ENCODE measurements at regions not wholly inside any gene's neighbourhood (a gene's known extent, or its start where the extent isn't known, plus 50 kb on each side); places are given as distances from the start of the nearest gene placed in this dataset.

DNA sequence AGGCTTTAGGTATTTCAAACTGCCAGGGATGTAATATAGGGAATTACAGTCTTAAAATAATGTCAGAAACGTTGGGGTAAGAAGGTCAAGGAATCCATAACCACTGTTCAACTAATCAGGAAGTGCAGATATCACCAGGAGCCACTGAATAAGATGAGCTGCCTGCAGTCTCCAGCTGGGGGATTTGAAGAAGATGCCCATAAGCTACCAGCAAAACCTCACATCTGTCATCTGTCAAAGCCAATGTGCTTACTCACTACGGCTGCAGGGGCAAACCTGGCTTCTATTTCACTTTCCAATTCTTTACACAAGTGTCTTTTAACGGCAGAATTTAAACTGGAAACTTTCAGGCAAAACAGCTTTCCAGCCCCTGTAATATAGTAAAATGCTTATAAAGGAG is 1410.1 kb upstream of the ATXN8OS start:
- H3K4me2 ChIP-seq (ENCODE audit: control insufficient read depth, insufficient read depth), result no peak overlapping the region
- H2AFZ ChIP-seq (ENCODE audit: control insufficient read depth, low read depth, low read length), result no peak overlapping the region
- no peaks in the 10 kb centered on the region for H4K20me1 ChIP-seq (ENCODE audit: control insufficient read depth, insufficient read depth)
- intact Hi-C loops (cut with micrococcal nuclease; ENCODE audit: unreplicated experiment), result no loop called here
- ChIA-PET CTCF (interaction anchor here (0.6 kb wide), 1 partner anchor 224 kb away, joined by 3 read pairs; no protein-coding TSS in a partner anchor), POLR2A (no interaction called here), RAD21 (ENCODE audit: unreplicated experiment) (no interaction called here), SMC1A (ENCODE audit: uncharacterized antibody, unreplicated experiment) (interaction anchor here (1.4 kb wide), 1 partner anchor 10 kb away, joined by 5 read pairs; no protein-coding TSS in a partner anchor)
- DNase-seq (ENCODE audit: low read depth, low spot score) (no peak), ATAC-seq (no peak), FAIRE-seq (no peak)
- H3K79me2 ChIP-seq (ENCODE audit: control insufficient read depth, insufficient read depth, low read length), result no peaks in the 10 kb centered on the region
- H3K4me3 ChIP-seq, result no peak overlapping the region
- H3K27ac ChIP-seq (ENCODE audit: control insufficient read depth, insufficient read depth), result no peak overlapping the region
- no peak overlapping the region for H3K9ac ChIP-seq (ENCODE audit: control insufficient read depth, insufficient read depth, low read length)
- H3K4me1 ChIP-seq (ENCODE audit: control insufficient read depth, insufficient read depth, low read length), result no peaks in the 10 kb centered on the region
- BruUV-seq (replicated peaks), result no TSS peak
- in situ Hi-C loops (cut with MboI), result no loop called here
- 0% methylated on average over 3 of the region's 3 CpGs for WGBS (ENCODE audit: insufficient coverage, insufficient replicate concordance, low lambda C conversion rate, missing lambda C conversion rate)
- no peaks in the 10 kb centered on the region for H3K9me3 ChIP-seq (replicated peaks; ENCODE audit: control insufficient read depth, insufficient read depth, low read length)
- H3K36me3 ChIP-seq (ENCODE audit: control insufficient read depth in 2 of 2, insufficient read depth in 2 of 2, low read length in 1 of 2), result no peaks in the 10 kb centered on the region
- no peaks in the 10 kb centered on the region for H3K27me3 ChIP-seq (replicated peaks in 1 of 2; ENCODE audit: control insufficient read depth in 2 of 2, insufficient read depth in 2 of 2, low read length in 1 of 2)
- TF ChIP-seq FOS (IDR thresholded peaks at IDR 0.05; ENCODE audit: borderline replicate concordance, extremely low read depth, insufficient read length), result no peak
- TF ChIP-seq PML (IDR thresholded peaks at IDR 0.05; ENCODE audit: low read length), result no peak
- TF ChIP-seq, protein P1, sequence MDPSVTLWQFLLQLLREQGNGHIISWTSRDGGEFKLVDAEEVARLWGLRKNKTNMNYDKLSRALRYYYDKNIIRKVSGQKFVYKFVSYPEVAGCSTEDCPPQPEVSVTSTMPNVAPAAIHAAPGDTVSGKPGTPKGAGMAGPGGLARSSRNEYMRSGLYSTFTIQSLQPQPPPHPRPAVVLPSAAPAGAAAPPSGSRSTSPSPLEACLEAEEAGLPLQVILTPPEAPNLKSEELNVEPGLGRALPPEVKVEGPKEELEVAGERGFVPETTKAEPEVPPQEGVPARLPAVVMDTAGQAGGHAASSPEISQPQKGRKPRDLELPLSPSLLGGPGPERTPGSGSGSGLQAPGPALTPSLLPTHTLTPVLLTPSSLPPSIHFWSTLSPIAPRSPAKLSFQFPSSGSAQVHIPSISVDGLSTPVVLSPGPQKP (IDR thresholded peaks at IDR 0.05; ENCODE audit: low read depth, low read length), result no peak
- TF ChIP-seq MTA3 (IDR thresholded peaks at IDR 0.05; ENCODE audit: borderline replicate concordance, low read length), result no peak
- TF ChIP-seq, protein P2, sequence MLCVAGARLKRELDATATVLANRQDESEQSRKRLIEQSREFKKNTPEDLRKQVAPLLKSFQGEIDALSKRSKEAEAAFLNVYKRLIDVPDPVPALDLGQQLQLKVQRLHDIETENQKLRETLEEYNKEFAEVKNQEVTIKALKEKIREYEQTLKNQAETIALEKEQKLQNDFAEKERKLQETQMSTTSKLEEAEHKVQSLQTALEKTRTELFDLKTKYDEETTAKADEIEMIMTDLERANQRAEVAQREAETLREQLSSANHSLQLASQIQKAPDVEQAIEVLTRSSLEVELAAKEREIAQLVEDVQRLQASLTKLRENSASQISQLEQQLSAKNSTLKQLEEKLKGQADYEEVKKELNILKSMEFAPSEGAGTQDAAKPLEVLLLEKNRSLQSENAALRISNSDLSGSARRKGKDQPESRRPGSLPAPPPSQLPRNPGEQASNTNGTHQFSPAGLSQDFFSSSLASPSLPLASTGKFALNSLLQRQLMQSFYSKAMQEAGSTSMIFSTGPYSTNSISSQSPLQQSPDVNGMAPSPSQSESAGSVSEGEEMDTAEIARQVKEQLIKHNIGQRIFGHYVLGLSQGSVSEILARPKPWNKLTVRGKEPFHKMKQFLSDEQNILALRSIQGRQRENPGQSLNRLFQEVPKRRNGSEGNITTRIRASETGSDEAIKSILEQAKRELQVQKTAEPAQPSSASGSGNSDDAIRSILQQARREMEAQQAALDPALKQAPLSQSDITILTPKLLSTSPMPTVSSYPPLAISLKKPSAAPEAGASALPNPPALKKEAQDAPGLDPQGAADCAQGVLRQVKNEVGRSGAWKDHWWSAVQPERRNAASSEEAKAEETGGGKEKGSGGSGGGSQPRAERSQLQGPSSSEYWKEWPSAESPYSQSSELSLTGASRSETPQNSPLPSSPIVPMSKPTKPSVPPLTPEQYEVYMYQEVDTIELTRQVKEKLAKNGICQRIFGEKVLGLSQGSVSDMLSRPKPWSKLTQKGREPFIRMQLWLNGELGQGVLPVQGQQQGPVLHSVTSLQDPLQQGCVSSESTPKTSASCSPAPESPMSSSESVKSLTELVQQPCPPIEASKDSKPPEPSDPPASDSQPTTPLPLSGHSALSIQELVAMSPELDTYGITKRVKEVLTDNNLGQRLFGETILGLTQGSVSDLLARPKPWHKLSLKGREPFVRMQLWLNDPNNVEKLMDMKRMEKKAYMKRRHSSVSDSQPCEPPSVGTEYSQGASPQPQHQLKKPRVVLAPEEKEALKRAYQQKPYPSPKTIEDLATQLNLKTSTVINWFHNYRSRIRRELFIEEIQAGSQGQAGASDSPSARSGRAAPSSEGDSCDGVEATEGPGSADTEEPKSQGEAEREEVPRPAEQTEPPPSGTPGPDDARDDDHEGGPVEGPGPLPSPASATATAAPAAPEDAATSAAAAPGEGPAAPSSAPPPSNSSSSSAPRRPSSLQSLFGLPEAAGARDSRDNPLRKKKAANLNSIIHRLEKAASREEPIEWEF (IDR thresholded peaks at IDR 0.05; ENCODE audit: insufficient replicate concordance, low read depth, low read length), result no peak
- no peak for TF ChIP-seq ZNF622 (IDR thresholded peaks at IDR 0.05)
- no peak for TF ChIP-seq CEBPB (IDR thresholded peaks at IDR 0.05; ENCODE audit: borderline replicate concordance in 1 of 2, low read depth in 2 of 2, low read length in 2 of 2)
- TF ChIP-seq CHD1 (IDR thresholded peaks at IDR 0.05; ENCODE audit: low read depth, low read length), result no peak
- TF ChIP-seq, protein P3, sequence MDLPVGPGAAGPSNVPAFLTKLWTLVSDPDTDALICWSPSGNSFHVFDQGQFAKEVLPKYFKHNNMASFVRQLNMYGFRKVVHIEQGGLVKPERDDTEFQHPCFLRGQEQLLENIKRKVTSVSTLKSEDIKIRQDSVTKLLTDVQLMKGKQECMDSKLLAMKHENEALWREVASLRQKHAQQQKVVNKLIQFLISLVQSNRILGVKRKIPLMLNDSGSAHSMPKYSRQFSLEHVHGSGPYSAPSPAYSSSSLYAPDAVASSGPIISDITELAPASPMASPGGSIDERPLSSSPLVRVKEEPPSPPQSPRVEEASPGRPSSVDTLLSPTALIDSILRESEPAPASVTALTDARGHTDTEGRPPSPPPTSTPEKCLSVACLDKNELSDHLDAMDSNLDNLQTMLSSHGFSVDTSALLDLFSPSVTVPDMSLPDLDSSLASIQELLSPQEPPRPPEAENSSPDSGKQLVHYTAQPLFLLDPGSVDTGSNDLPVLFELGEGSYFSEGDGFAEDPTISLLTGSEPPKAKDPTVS (IDR thresholded peaks at IDR 0.05; ENCODE audit: low read depth, low read length), result no peak
- TF ChIP-seq KDM1A (IDR thresholded peaks at IDR 0.05; ENCODE audit: borderline replicate concordance), result no peak
- TF ChIP-seq, protein P4, sequence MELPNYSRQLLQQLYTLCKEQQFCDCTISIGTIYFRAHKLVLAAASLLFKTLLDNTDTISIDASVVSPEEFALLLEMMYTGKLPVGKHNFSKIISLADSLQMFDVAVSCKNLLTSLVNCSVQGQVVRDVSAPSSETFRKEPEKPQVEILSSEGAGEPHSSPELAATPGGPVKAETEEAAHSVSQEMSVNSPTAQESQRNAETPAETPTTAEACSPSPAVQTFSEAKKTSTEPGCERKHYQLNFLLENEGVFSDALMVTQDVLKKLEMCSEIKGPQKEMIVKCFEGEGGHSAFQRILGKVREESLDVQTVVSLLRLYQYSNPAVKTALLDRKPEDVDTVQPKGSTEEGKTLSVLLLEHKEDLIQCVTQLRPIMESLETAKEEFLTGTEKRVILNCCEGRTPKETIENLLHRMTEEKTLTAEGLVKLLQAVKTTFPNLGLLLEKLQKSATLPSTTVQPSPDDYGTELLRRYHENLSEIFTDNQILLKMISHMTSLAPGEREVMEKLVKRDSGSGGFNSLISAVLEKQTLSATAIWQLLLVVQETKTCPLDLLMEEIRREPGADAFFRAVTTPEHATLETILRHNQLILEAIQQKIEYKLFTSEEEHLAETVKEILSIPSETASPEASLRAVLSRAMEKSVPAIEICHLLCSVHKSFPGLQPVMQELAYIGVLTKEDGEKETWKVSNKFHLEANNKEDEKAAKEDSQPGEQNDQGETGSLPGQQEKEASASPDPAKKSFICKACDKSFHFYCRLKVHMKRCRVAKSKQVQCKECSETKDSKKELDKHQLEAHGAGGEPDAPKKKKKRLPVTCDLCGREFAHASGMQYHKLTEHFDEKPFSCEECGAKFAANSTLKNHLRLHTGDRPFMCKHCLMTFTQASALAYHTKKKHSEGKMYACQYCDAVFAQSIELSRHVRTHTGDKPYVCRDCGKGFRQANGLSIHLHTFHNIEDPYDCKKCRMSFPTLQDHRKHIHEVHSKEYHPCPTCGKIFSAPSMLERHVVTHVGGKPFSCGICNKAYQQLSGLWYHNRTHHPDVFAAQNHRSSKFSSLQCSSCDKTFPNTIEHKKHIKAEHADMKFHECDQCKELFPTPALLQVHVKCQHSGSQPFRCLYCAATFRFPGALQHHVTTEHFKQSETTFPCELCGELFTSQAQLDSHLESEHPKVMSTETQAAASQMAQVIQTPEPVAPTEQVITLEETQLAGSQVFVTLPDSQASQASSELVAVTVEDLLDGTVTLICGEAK (IDR thresholded peaks at IDR 0.05; ENCODE audit: borderline replicate concordance), result no peak
